ENCODE measurements at regions not wholly inside any gene's neighbourhood (a gene's known extent, or its start where the extent isn't known, plus 50 kb on each side); places are given as distances from the start of the nearest gene placed in this dataset.

- TF ChIP-seq CTCF (conservative IDR thresholded peaks at IDR 0.05; ENCODE audit: low read depth in 2 of 2): no peak
- TF ChIP-seq CREB1 (CRISPR knock-in tag; IDR thresholded peaks at IDR 0.05; ENCODE audit: low read depth): no peak
Observed at GRCh38 chr2:147663153-147663961, 181.5 kb upstream of the ACVR2A start.

Measured in GM23338 (cell line).